ENCODE measurements at regions not wholly inside any gene's neighbourhood (a gene's known extent, or its start where the extent isn't known, plus 50 kb on each side); places are given as distances from the start of the nearest gene placed in this dataset.

DNA sequence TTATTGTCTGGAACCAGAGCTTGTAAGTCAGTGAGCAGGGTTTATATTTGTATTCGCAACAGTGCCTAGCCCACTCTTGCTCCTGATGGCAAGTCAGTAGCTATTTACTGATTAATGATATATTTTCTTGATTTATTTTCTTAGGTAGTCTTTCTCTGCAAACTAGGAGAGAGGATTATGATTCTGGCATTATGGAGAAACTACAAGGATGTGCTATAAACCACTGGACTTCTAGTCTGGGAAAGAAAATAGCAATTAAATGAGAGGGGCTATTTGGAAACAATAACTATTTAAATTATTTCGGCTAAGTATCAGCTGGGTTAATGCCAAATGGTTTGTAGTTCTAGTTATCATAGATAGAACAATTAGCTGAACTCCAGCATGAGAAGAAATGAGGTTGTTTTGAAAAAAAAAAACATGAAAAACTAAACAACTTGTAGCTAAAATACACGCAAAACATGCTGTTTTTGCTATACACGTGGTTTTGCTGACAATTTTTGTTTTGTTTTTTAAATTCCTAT is 304.9 kb upstream of the TCF21 start:
- no peak for DNase-seq (ENCODE audit: low read depth)

DNA sequence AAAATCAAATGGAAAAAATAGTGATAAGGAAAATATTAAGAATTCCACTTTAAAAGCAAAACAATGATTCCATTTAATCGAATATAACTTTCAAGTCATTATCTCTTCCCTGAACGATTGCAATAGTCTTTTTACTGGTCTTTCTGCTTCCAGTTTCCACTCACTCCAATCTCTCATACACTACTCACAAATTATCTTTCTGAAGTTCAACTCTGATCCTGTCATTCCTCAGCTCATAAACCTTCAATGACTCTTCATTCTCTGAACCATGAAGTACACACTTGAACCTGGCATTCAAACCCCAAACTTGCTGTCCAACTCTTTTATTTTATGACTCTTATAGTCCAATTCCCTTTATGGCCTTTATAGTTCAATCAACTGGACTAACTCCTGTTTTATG is 304.1 kb upstream of the TCF21 start:
- DNase-seq (ENCODE audit: low read depth), result no peak

DNA sequence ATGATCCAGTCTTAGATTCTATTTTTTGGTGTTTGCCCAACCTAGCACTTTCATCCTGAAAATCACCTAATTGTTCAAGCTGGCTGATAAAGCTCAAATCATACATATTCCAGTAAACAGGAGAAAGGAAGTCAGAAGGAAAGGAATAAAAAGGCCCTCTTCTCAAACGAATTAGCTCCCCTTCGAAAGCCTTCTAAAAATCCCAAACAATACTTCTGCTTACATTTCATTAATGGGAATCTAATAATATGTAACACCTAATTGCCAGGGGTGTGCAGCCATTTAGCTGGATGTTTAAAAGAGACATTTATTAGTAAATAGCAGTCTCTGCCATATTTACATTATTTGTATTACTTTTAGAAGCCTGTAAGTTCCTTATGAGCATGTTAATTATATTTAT is 302.9 kb upstream of the TCF21 start:
- DNase-seq (ENCODE audit: low read depth), result no peak

DNA sequence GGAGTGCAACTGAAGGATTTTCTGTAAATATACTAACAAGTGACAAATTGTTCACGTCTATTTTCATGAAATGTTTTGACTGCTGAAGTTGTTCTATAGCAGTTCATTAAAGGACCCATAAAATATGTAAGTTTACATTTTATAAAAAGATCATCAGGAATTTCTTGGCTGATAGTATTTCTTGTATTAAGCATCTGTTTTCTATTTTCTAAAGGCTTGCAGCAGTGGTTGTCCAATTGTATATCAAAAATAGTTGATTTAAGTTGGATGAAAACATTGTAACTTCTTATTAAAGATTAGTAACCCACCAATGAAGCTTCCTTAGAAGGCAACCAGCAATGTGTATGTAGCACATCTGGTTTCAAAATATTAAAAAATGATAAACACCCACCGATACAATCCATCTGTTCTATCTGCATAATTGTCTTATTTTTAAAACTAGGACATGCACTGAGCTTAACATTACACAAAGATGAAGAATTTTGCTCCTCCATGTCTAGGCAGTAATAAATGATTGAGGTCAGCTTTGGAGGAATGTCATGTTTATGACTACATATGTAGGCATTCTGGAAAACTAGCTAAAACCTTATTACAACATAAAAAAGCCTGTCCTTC is 301.3 kb upstream of the TCF21 start:
- DNase-seq (ENCODE audit: low read depth), result no peak

DNA sequence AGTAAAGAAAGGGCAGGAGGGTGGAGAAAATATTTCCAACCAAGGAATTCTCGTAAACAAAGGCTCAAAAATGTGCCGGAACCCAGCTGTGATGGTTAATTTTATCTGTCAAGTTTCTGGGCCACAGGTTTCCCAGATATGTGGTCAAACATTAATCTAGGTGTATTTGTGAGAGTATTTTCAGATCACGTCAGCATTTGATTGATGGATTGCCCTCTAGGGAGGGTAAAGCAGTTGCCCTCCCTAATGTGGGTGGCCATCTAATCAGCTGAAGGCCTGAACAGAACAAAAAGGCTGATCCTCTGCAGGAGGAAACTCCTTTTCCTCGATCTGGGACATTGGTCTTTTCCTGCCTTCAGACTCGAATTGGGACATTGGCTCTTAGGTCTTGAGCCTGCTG is 298.7 kb upstream of the TCF21 start:
- no peak for DNase-seq (ENCODE audit: low read depth)

DNA sequence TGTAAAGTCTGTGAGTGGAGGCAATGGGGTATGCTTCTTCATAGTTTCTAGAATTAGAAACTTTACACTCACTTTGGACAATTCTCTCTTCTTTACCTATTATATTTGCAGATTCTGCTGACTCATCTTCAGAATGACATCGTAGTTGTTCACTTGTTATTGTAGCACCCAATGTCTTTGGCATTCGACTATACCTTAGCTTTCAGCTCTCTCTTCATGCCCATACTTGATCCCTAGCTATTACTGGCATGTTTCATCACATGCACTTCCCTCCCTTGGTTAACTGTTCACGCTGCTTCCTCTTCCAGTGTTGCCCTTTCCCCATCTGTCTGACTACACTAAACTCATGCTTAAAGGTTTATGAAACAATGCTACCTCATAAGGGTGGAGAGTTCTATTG is 298.1 kb upstream of the TCF21 start:
- no peak for DNase-seq (ENCODE audit: low read depth)

DNA sequence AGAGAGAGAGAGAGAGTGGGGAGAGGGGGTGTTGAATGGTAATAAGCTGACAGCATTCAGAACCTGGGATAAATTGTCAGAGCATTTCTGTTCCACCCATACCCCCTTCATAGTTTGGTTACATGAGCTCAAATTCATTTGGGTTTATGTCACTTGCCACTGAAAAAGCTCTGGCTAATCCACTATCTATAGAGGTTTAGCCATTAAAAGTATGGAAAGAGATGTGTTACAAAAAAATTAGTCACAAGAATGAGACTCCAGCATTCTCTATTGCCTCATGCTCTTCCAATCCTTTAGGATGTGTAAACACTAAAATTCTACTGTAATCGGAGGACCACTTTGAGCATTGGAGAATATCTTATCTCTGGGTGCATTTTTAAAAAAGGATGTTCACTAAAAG is 297.6 kb upstream of the TCF21 start:
- no peak for DNase-seq (ENCODE audit: low read depth)

DNA sequence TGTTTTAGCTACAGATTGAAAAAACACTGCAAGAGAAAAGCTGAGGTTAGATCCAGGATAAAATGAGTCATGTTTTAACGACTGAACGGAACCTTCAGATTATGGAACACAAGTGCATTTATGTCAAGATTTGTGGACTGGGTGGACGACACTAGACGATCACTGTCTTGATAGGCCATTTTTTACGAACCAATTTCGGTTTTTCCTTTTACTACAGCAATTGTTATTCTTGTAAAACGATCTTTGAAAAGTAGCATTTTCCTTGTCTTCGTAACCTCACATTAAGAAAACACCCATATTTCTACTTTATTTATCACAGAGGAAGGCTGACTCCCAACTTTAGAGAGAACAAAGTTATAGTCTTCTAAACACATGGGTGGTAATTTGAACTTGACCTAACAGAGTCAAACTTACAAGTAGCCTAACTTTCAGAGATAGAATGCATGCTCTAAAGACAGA is 294.2 kb upstream of the TCF21 start:
- DNase-seq (ENCODE audit: low read depth), result no peak

DNA sequence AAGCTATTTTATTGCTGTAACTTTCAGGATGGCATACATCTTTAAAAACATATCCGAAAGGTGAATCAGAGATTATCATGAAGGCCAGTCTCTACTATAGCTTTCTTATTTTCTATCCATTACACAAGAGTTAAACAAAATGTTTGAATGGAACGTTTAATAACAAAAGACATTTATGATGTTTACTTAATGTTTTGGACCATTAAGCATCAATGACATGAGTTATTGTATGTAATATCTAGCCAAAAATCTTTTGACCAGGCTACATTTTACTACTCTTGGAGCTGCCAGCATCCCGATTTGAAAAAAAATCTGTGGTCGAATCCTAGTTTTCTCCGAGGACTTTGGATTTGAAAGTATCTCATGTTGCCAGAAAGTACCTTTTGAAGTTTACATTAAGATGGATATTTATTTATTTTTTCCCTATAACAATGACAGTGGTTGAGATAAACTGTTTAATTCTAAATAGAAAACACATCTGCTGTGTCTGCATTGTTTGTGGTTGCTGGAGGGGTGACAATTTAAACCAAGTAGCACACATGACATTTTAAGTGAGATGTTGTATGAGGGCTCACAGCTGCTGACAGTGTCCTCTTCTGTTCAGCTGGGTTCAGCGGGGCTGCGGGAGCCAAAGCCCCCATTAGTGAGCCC is 293.7 kb upstream of the TCF21 start:
- DNase-seq (ENCODE audit: low read depth), result no peak

DNA sequence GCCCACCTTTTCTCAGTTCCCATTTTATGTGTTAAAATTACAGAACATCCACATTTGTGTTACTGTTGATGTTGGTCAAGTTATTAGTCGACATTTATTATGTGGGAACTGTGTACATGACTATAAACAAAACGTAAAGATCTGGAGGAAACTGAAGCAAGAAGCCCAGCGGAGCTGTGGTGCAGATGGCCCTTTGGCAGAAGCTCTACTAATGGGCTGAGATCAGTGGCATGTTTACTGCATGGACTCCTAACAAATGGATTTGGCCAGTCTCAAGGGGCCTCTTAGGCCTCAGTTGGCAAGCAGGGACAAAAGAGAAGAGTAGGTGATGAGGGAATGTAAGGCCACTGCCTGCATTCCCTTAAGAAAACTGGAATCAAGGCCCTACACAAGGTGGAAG is 282.1 kb upstream of the TCF21 start:
- no peak for DNase-seq (ENCODE audit: low read depth)

DNA sequence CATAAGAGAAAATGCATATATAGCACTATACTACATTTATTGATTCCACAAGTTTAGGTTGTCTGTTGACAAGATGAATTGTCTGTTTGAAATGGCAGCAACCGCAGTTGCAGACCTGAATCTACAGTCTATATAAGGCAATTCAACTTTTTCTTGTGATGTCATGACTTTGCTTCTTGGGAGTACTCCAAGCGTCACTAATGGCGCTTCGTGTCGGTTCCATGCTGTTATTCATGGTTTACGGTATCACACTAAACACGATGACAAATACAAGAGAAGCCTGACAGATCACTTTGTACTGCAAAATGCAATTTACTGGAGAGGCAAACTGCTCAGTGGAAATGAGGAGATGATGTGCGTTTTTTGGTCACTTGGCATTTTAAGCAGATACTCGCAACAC is 280.3 kb upstream of the TCF21 start:
- no peak for DNase-seq (ENCODE audit: low read depth)

DNA sequence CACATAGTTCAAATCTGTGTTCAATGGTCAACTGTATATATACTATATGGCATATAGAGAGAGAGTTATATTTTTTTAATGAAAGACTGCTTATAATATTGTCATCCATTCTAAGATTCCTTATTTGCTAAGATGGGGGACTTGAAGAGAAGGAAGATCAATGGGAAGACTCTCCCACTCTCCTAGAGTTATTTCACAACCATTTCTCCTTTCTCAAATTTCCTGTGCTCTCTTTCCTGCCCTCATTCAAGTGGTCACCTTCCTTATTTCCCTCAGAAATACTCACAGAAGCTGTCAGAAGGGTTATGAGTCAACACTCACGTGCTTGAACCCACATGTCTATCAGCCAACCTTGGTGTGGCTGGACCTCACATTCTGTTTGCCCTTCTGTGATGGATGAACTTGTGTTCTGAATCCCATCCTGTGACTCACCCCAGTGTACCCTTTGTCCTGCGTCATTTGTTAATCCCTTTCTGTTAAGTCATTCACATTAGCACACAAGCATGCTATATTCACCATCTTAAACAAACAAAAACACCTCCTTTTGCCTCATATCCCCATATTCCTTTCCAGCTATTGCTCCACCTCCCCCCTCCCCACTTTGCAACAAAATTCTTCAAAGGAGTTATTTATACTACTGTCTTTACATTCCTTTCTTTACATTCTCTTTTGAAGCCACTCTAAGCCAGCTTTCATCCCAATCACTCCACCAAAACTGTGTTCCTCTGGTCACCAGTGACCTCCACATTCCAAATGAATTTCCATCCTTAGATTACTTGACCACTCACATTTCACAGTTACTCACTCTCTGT is 279.3 kb upstream of the TCF21 start:
- DNase-seq (ENCODE audit: low read depth), result peak; percentile 99

DNA sequence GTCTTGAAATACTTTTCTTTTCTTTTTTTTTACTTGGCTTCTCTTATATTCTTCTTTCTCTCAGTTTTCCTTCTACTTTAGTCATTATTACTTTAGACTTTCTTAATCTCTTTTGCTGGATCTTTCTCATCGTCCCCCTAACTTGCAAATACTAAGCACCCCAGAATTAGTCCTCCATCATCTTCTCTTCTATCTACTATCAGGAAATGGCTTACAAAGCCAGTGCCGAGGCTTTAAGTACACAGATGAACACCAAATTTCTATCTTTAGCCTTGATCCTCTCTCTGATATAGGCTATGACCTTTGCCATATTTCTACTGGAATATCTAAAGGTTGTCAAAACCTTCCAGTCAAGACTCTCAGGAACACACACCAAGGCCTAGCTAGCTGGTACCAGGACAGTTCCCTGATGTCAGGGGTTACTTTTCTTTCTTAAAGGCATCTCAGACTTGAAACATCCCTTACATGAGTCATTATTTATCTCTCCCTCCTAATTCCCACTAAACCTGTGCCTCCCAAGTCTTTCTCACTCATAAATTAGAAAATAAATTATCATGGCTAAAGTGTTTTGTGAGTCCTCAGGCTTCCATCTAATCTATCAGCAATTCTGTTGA is 278.6 kb upstream of the TCF21 start:
- no peak for DNase-seq (ENCODE audit: low read depth)

DNA sequence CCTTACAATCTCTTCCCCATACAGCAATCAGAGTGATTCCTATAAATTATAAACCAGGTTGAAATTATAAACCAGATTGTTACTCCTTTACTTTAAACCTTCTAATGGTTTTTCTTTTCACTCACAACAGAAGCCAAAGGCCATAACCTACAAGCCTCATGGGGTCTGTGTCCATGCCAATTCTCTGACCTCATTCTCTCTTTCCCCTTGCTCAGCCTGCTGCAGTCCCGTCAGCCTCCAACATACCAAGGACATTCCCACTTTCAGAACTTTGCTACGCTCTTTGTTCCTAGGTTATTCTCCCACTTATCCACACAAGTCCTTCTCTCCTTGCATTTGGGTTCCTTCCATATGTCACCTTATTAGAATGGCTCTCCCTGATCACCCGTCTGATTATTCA is 277.9 kb upstream of the TCF21 start:
- DNase-seq (ENCODE audit: low read depth), result no peak

DNA sequence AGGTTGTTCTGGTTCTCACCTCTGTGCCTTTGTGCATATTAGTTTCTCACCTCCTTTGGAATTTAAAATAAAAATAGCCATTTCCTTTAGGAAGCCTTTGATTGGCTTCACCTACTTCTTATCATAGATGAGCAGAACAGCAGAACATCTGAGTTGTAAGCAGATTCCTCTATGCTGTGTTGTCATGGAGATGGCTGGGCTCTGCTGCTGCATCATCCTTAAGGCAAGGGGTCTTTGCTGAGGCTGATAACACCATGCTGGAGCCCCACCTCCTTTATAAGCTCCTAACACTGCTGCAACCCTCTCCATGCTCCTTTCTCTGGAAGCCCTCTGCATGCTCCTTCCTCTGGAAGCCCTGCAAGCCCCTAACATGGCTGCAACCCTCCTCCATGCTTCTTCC is 276.5 kb upstream of the TCF21 start:
- no peak for DNase-seq (ENCODE audit: low read depth)

DNA sequence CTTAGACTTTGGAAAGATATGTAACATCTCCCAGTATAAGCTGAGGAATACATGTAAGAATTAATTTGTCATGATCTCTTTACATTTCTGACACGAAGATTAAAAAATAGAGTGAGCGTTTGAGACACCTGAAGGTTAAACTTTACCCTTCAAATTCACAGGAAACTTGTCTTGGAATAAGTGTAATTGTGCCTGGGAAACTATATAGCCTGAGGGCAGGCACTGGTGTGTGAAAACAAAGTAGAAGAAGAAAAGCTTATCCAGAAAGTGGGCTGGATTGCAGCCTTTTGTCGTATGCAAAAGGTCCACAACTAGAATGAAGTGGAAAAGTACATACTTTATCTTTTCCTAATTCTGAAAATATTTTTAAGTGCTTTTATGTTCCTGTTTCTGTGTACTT is 275.7 kb upstream of the TCF21 start:
- DNase-seq (ENCODE audit: low read depth), result no peak

DNA sequence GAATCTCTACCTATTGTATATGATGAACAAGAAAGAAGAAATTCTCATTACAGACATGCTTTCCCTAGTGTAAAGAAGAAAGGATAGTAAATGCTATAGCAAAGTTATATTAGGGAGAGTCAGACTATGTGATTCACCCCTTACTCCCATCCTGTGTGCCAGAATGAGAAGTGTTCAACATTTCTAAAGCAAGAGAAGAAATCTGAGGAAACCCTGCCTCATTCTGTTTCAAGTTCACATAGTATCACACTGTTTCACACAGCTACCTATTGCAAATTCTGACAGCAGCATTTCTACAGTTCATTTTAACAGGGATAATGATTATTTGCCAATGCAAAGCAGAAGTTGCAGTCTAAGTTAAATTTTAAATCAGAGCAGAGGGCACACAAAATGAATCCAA is 267.2 kb upstream of the TCF21 start:
- DNase-seq (ENCODE audit: low read depth), result no peak

DNA sequence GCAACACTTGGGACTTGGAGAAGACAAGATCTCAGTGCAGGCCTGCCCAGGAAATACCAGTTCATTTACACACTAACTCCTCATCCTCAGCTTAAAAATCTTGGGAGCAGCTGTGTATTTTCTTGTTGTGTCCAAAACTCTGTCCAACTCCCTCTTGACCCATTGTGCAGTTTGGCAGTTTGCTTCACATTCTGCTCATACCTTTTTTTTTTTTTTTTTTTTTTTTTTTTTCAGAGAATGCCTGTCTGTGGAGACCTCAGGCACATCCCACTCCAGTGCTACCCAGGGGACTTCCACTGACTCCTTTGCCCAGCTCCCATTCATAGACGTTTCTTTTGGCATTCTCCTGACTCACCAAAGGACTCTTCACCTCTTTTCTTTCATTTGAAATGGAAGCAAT is 265.8 kb upstream of the TCF21 start:
- DNase-seq (ENCODE audit: low read depth), result no peak

DNA sequence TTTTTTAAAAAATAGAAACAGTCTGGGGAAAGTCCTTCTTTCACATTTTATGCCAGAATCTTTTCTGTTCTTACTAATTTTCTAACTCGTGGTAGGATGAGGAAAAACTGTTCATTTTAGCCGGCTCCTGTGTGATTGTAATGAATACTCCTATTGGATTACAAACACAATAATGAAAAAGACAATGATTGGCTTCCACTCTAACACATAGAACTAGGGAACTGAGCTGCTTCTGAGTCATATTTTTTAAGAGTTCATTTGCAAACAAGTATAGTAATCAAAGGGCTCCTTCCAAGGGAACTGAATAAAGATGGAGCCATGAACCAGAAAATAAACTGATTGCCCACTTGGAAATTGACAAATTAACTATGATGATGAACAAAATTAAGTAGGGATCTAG is 265.3 kb upstream of the TCF21 start:
- DNase-seq (ENCODE audit: low read depth), result no peak

DNA sequence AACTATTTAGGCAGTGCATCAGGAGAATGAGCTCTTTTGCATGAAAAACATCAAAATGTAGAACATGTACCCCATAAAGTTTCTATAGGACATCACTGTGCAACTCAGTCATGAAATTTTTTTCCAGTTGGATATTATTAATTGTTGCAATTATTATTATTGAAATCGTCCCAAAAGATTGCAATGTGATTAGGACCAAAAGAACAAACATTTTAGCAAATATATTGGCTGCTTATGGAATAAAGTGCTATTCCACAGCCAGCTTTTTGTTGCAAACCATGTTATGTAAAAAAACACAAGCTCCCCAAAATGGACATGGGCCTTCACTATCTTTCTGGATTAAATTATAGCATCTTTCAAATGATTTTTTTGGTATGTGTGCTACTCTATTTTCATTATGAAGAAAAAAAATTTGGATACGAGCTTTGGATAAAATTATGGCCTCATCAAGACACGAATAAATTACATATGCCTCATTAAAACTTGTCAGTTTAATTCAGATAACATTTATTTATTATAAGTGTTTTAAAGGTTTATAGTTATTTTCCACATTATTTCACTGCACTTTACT is 262.7 kb upstream of the TCF21 start:
- no peak for DNase-seq (ENCODE audit: low read depth)

DNA sequence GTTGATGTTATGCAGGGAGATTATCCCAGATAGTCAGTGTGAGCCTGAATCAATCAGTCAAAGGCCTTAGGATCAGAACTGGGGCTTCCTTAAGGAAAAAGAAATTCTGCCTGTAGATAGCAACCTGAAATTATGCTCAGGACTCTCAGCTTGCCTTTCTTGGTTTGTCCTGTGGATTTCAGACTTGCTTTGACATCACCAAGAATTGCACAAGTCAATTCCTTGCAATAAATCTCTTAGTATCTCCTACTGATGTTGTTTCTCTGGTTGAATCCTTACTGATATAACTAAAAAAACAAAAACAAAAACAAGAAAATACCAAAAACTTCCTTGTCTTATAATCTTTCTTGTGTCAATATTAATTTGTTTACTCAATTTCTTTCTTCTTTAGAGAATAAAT is 258.9 kb upstream of the TCF21 start:
- DNase-seq (ENCODE audit: low read depth), result no peak

DNA sequence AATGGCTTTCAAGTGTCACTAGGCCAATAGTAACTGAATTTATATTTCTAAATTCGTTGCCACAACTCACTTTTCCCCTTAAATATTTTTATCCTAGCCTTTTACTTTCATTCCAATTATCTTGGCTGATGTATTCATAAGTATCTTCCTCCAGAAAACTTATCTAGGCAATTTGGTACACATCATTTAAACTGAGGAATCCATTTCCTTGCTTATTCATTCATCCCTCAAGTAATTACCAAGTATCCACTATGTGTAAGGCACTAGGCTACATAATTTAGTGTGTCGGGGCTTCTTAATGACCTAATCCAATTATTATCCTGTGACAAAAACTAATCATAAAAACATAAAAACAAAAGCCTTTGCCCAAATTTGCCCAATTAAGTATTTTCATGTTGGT is 258.3 kb upstream of the TCF21 start:
- no peak for DNase-seq (ENCODE audit: low read depth)
